GM12878 (cell line): ENCODE measurements at regions not wholly inside any gene's neighbourhood (a gene's known extent, or its start where the extent isn't known, plus 50 kb on each side); places are given as distances from the start of the nearest gene placed in this dataset.

Source experiments
- ATAC-seq: fragments of 200-7000 bp; cut with Tn5 transposase; 3 replicates; pipeline ENCODE4 v1.9.1; 2020; ENCODE audit warnings: mild to moderate bottlenecking, moderate library complexity
- BruUV-seq: library from RNA; stranded (reverse); fragments of 400-500 nt; replicated peaks from 2 replicates; lab custom pipeline; 2021; lab: Mats Ljungman, UMichigan
- CTCF ChIA-PET: fragments of 300-600 bp; sonication (Branson Sonifier 250); formaldehyde crosslinking; extraction: SDS; loops from one replicate; lab custom pipeline; 2021; ENCODE audit warnings: inconsistent platforms; lab: Yijun Ruan, JAX
- POLR2A ChIA-PET: fragments of 350-600 bp; formaldehyde crosslinking; extraction: SDS; loops from one replicate; lab custom pipeline; 2021; ENCODE audit warnings: inconsistent platforms; lab: Charles Lee
- RAD21 ChIA-PET: fragments of 300-600 bp; sonication (Branson Sonifier 250); formaldehyde crosslinking; loops from one replicate; lab custom pipeline; 2023; ENCODE audit warnings: antibody characterized with exemption; ENCODE audit not compliant: unreplicated experiment; lab: Charles Lee
- SMC1A ChIA-PET: fragments of 300-600 bp; sonication (Branson Sonifier 250); formaldehyde crosslinking; loops from one replicate; lab custom pipeline; 2023; ENCODE audit not compliant: unreplicated experiment, uncharacterized antibody; lab: Charles Lee
- DNase-seq: peaks from one replicate; pipeline ENCODE4 v3.0.0-alpha.2; 2011; ENCODE audit warnings: low read depth, low spot score
- FAIRE-seq: peaks from 3 replicates; lab custom pipeline; 2011; peaks lifted over from hg19 to GRCh38; lab: Jason Lieb, UNC
- H2AFZ ChIP-seq: 2 replicates; pipeline ENCODE4 v1.6.0; 2011; ENCODE audit warnings: low read depth, low read length, control low read depth; ENCODE audit not compliant: control insufficient read depth
- H3K27ac ChIP-seq: 2 replicates; pipeline ENCODE4 v1.5.1; 2011; ENCODE audit warnings: control low read depth; ENCODE audit not compliant: control insufficient read depth, insufficient read depth
- H3K27me3 ChIP-seq, 2 experiments: replicated peaks in 1 of 2; 2 replicates each; pipeline versions ENCODE4 v1.6.0 to v1.6.1; 2011; ENCODE audit warnings: low read length in 1 of 2; ENCODE audit not compliant: control insufficient read depth in 2 of 2, insufficient read depth in 2 of 2
- H3K36me3 ChIP-seq, 2 experiments: 2 replicates each; pipeline ENCODE4 v1.5.1; 2011; ENCODE audit warnings: low read length in 1 of 2; ENCODE audit not compliant: control insufficient read depth in 2 of 2, insufficient read depth in 2 of 2
- H3K4me1 ChIP-seq: 2 replicates; pipeline ENCODE4 v1.6.1; 2011; ENCODE audit warnings: mild to moderate bottlenecking, low read length, moderate library complexity, mixed read lengths; ENCODE audit not compliant: control insufficient read depth, insufficient read depth
- H3K4me2 ChIP-seq: 2 replicates; pipeline ENCODE4 v1.6.0; 2011; ENCODE audit warnings: control low read depth; ENCODE audit not compliant: control insufficient read depth, insufficient read depth
- H3K4me3 ChIP-seq: fragments of 200-600 bp; sonication (generic); 2 replicates; pipeline ENCODE4 v1.5.1; 2016
- H3K79me2 ChIP-seq: 2 replicates; pipeline ENCODE4 v1.6.0; 2011; ENCODE audit warnings: low read length; ENCODE audit not compliant: control insufficient read depth, insufficient read depth
- H3K9ac ChIP-seq: 2 replicates; pipeline ENCODE4 v1.8.0; 2011; ENCODE audit warnings: low read length, control low read depth, mixed read lengths; ENCODE audit not compliant: control insufficient read depth, insufficient read depth
- H3K9me3 ChIP-seq: replicated peaks from 3 replicates; pipeline ENCODE4 v1.5.1; 2011; ENCODE audit warnings: mild to moderate bottlenecking, low read length; ENCODE audit not compliant: control insufficient read depth, insufficient read depth
- H4K20me1 ChIP-seq: 2 replicates; pipeline ENCODE4 v1.6.0; 2011; ENCODE audit not compliant: control insufficient read depth, insufficient read depth
- BACH1 ChIP-seq: fragments of 450-650 bp; IDR thresholded peaks from 2 replicates; pipeline ENCODE4 v1.6.1; 2017; ENCODE audit warnings: mild to moderate bottlenecking, borderline replicate concordance
- BCLAF1 ChIP-seq: fragments of 450-650 bp; IDR thresholded peaks from 2 replicates; pipeline ENCODE4 v1.6.1; 2017; ENCODE audit warnings: antibody characterized with exemption, mild to moderate bottlenecking, moderate library complexity
- CBFB ChIP-seq: IDR thresholded peaks from 2 replicates; pipeline ENCODE4 v1.6.1; 2016; ENCODE audit warnings: antibody characterized with exemption, low read depth
- EP300 ChIP-seq, 2 experiments: fragments of 150-350 bp in 1 of 2; IDR thresholded peaks; 2 replicates each; pipeline ENCODE4 v1.6.1; 2011 to 2012; ENCODE audit warnings: low read depth in 2 of 2, low read length in 2 of 2, borderline replicate concordance in 1 of 2, improper control_type of control experiment in 1 of 2, inconsistent platforms in 1 of 2; ENCODE audit not compliant: control insufficient read depth in 1 of 2
- GABPA ChIP-seq: IDR thresholded peaks from 2 replicates; pipeline ENCODE4 v1.6.1; 2014; ENCODE audit warnings: antibody characterized with exemption, low read depth, mild to moderate bottlenecking, inconsistent platforms
- MEF2B ChIP-seq: fragments of 450-650 bp; IDR thresholded peaks from 2 replicates; pipeline ENCODE4 v1.6.1; 2018; ENCODE audit warnings: mild to moderate bottlenecking, moderate library complexity; ENCODE audit not compliant: partially characterized antibody, poor library complexity, severe bottlenecking
- MTA3 ChIP-seq: IDR thresholded peaks from 2 replicates; pipeline ENCODE4 v1.6.1; 2012; ENCODE audit warnings: low read length, inconsistent platforms, borderline replicate concordance
- NRF1 ChIP-seq: conservative IDR thresholded peaks from 2 replicates; pipeline ENCODE4 v1.6.1; 2011; ENCODE audit warnings: mild to moderate bottlenecking, low read depth, low read length, improper control_type of control experiment
- PAX5 ChIP-seq: IDR thresholded peaks from 2 replicates; pipeline ENCODE4 v1.6.1; 2011; ENCODE audit warnings: low read depth, low read length, borderline replicate concordance
- PKNOX1 ChIP-seq: fragments of 450-650 bp; IDR thresholded peaks from 2 replicates; pipeline ENCODE4 v1.6.1; 2016; ENCODE audit warnings: mild to moderate bottlenecking
- SIN3A ChIP-seq: IDR thresholded peaks from 2 replicates; pipeline ENCODE4 v1.6.1; 2012; ENCODE audit warnings: low read depth, low read length, improper control_type of control experiment
- SKIL ChIP-seq: fragments of 450-650 bp; IDR thresholded peaks from 2 replicates; pipeline ENCODE4 v1.6.1; 2017; ENCODE audit warnings: mild to moderate bottlenecking, low read depth, inconsistent platforms; ENCODE audit not compliant: poor library complexity, severe bottlenecking
- SP1 ChIP-seq: IDR thresholded peaks from one replicate; pipeline ENCODE4 v1.6.1; 2011; ENCODE audit warnings: low read depth, low read length
- ZBTB11 ChIP-seq: fragments of 450-650 bp; formaldehyde crosslinking; IDR thresholded peaks from 2 replicates; pipeline ENCODE4 v1.5.0; 2022; ENCODE audit warnings: mild to moderate bottlenecking, missing genetic modification characterization
- ZNF24 ChIP-seq: fragments of 450-650 bp; IDR thresholded peaks from 2 replicates; pipeline ENCODE4 v1.6.1; 2017; ENCODE audit warnings: antibody characterized with exemption, mild to moderate bottlenecking
- WGBS: methylation state at CpG from one replicate; pipeline ENCODE4 v1.1.6; 2016; ENCODE audit warnings: low lambda C conversion rate; ENCODE audit not compliant: insufficient replicate concordance, insufficient coverage; ENCODE audit errors: missing lambda C conversion rate; 5-methylcytosine and 5-hydroxymethylcytosine counted together
- in situ Hi-C: fragments of 300-500 bp; cut with MboI; formaldehyde crosslinking; loops from 9 replicates; pipeline ENCODE4 v1.14.3; 2018; ENCODE audit warnings: mixed read lengths
- intact Hi-C: fragments of 100-400 bp; cut with micrococcal nuclease; formaldehyde crosslinking; loops from one replicate; pipeline ENCODE4 v1.14.2; 2022; ENCODE audit not compliant: unreplicated experiment

GRCh38 chr11:43135966-43136534 is 175.7 kb upstream of the API5 start:
- RAD21 ChIA-PET, result no interaction called here
- TF ChIP-seq ZBTB11 (CRISPR knock-in tag) (no peak), SKIL (no peak), EP300 (IDR thresholded peaks at IDR 0.05; ENCODE audit: borderline replicate concordance in 1 of 2, control insufficient read depth in 1 of 2, low read depth in 2 of 2, low read length in 2 of 2) (peak; percentile 16 to 53; a peak in 1 of 4 replicates), ZNF24 (no peak), PAX5 (peak; percentile 72), PKNOX1 (no peak), BCLAF1 (no peak), CBFB (no peak), BACH1 (no peak), SIN3A (no peak), MTA3 (no peak), SP1 (peak; percentile 48), MEF2B (peak; percentile 26), GABPA (no peak), NRF1 (no peak)

More at GRCh38 chr11:43135966-43136534, 175.7 kb upstream of the API5 start:
- FAIRE-seq (peak; percentile 41), DNase-seq (peak; percentile 40), ATAC-seq (peak; percentile 89)
- no peak overlapping the region for H3K9ac ChIP-seq
- BruUV-seq, result no TSS peak
- no peaks in the 10 kb centered on the region for H3K79me2 ChIP-seq
- no peak overlapping the region for H3K4me3 ChIP-seq
- H3K27ac ChIP-seq, result peak overlapping the region; percentile 58
- no peaks in the 10 kb centered on the region for H3K27me3 ChIP-seq
- SMC1A ChIA-PET, result no interaction called here
- WGBS, result 30% methylated on average over 5 of the region's 5 CpGs
- H3K9me3 ChIP-seq, result no peaks in the 10 kb centered on the region; the same call in 2 of the 3 replicates
- intact Hi-C loops (no loop called here), in situ Hi-C loops (no loop called here)
- CTCF ChIA-PET, result no interaction called here
- peak overlapping the region; percentile 25 for H2AFZ ChIP-seq
- H3K4me1 ChIP-seq, result peaks cover 4% of the 10 kb centered on the region; the same call in 1 of the 2 replicates
- peak overlapping the region; percentile 44 for H3K4me2 ChIP-seq
- POLR2A ChIA-PET, result interaction anchor here (1.2 kb wide), 1 partner anchor 8 kb away, joined by 3 read pairs; no protein-coding TSS in a partner anchor
- H3K36me3 ChIP-seq, result no peaks in the 10 kb centered on the region
- no peaks in the 10 kb centered on the region for H4K20me1 ChIP-seq
